ENCODE measurements at regions not wholly inside any gene's neighbourhood (a gene's known extent, or its start where the extent isn't known, plus 50 kb on each side); places are given as distances from the start of the nearest gene placed in this dataset.

DNA sequence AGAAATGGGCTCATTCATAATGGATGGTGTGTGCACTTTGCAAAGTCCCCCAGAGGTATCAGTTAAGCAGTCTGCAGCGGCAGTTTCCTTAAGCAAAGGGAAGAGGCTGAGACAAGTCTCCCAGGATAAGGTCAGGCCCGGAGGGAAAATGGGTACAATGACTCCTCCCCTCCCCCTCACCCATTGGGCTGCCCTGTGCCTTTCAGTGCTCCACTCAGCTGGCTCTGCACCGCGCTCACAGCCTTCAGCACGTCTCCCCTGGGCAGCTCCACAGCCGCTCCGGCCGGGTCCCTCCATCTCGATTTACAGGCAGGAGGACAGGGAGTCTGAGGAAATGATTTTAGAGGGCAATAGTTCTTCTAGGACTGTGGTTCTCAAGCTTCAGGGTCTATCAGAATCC lies 264.8 kb downstream of the LRFN2 start:
- no peak overlapping the region for H2AK9ac ChIP-seq (replicated peaks; ENCODE audit: low read depth, low read length, poor library complexity)
- no peak overlapping the region for H3K9ac ChIP-seq (ENCODE audit: low read depth, low read length)
- H2BK15ac ChIP-seq (ENCODE audit: low read depth, low read length) = no peak overlapping the region
- dilution Hi-C loops (cut with HindIII; ENCODE audit: low sequenced_read_pairs, unreplicated experiment) (no loop called here), in situ Hi-C loops (cut with MboI; ENCODE audit: low sequenced_read_pairs) (no loop called here), intact Hi-C loops (cut with micrococcal nuclease) (no loop called here)
- no TSS peak for BruUV-seq (replicated peaks)
- ChIA-PET CTCF (no interaction called here), POLR2A (ENCODE audit: unreplicated experiment) (no interaction called here)
- 40% methylated on average over 1 of the region's 9 CpGs; no CpG with 5 or more reads in 1 of the 2 experiments for WGBS, 2 experiments (ENCODE audit: extremely low coverage in 2 of 2, insufficient read length in 1 of 2)
- no peaks in the 10 kb centered on the region for H3K9me3 ChIP-seq (ENCODE audit: control insufficient read depth, insufficient read depth, low read length)
- peaks cover 1% of the 10 kb centered on the region; the same call in 1 of the 2 replicates for H3K27me3 ChIP-seq (ENCODE audit: control insufficient read depth, insufficient read depth, low read length)
- H4K8ac ChIP-seq (ENCODE audit: low read depth in 2 of 2, low read length in 2 of 2) = no peak overlapping the region
- H3K27ac ChIP-seq (ENCODE audit: insufficient read depth, low read length) = no peak overlapping the region
- no peaks in the 10 kb centered on the region for H3K9me1 ChIP-seq (ENCODE audit: insufficient read depth, low read length)
- no peak overlapping the region for H3K23ac ChIP-seq (ENCODE audit: low read depth, low read length)
- H2AK5ac ChIP-seq (ENCODE audit: low read depth, low read length) = no peak overlapping the region
- H3K4me2 ChIP-seq (ENCODE audit: low read depth, low read length) = no peak overlapping the region
- no peak overlapping the region for H3K14ac ChIP-seq (replicated peaks; ENCODE audit: low read depth, low read length)
- H3K56ac ChIP-seq (ENCODE audit: extremely low read depth, insufficient read depth, low read length) = no peak overlapping the region
- no peaks in the 10 kb centered on the region for H3K4me1 ChIP-seq (ENCODE audit: control insufficient read depth, insufficient read depth, low read length)
- DNase-seq (no peak), ATAC-seq (ENCODE audit: low read depth) (no peak)
- TF ChIP-seq FOS (IDR thresholded peaks at IDR 0.05; ENCODE audit: low read depth, low read length) (no peak), RAD21 (IDR thresholded peaks at IDR 0.05; ENCODE audit: low read length) (no peak), NFE2L2 (IDR thresholded peaks at IDR 0.05; ENCODE audit: low read depth, low read length) (no peak), CHD1 (IDR thresholded peaks at IDR 0.05; ENCODE audit: low read depth, low read length) (no peak), POLR2A (IDR thresholded peaks at IDR 0.05; ENCODE audit: low read depth, low read length) (no peak), RCOR1 (IDR thresholded peaks at IDR 0.05; ENCODE audit: insufficient replicate concordance, low read length) (no peak), BHLHE40 (IDR thresholded peaks at IDR 0.05; ENCODE audit: low read depth, low read length) (no peak), MAZ (IDR thresholded peaks at IDR 0.05; ENCODE audit: borderline replicate concordance, low read depth, low read length) (no peak), SMC3 (IDR thresholded peaks at IDR 0.05; ENCODE audit: low read depth, low read length) (no peak), CEBPB (IDR thresholded peaks at IDR 0.05; ENCODE audit: low read depth, low read length) (no peak), MAFK (IDR thresholded peaks at IDR 0.05; ENCODE audit: low read depth, low read length) (no peak), MXI1 (IDR thresholded peaks at IDR 0.05; ENCODE audit: borderline replicate concordance, low read depth, low read length) (no peak), RFX5 (IDR thresholded peaks at IDR 0.05; ENCODE audit: low read depth, low read length) (no peak)
- TF ChIP-seq, protein P1, sequence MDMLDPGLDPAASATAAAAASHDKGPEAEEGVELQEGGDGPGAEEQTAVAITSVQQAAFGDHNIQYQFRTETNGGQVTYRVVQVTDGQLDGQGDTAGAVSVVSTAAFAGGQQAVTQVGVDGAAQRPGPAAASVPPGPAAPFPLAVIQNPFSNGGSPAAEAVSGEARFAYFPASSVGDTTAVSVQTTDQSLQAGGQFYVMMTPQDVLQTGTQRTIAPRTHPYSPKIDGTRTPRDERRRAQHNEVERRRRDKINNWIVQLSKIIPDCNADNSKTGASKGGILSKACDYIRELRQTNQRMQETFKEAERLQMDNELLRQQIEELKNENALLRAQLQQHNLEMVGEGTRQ (IDR thresholded peaks at IDR 0.05; ENCODE audit: low read depth, low read length) = no peak
- TF ChIP-seq, protein P2, sequence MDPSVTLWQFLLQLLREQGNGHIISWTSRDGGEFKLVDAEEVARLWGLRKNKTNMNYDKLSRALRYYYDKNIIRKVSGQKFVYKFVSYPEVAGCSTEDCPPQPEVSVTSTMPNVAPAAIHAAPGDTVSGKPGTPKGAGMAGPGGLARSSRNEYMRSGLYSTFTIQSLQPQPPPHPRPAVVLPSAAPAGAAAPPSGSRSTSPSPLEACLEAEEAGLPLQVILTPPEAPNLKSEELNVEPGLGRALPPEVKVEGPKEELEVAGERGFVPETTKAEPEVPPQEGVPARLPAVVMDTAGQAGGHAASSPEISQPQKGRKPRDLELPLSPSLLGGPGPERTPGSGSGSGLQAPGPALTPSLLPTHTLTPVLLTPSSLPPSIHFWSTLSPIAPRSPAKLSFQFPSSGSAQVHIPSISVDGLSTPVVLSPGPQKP (IDR thresholded peaks at IDR 0.05; ENCODE audit: borderline replicate concordance, low read depth, low read length) = no peak
- TF ChIP-seq, protein P3, sequence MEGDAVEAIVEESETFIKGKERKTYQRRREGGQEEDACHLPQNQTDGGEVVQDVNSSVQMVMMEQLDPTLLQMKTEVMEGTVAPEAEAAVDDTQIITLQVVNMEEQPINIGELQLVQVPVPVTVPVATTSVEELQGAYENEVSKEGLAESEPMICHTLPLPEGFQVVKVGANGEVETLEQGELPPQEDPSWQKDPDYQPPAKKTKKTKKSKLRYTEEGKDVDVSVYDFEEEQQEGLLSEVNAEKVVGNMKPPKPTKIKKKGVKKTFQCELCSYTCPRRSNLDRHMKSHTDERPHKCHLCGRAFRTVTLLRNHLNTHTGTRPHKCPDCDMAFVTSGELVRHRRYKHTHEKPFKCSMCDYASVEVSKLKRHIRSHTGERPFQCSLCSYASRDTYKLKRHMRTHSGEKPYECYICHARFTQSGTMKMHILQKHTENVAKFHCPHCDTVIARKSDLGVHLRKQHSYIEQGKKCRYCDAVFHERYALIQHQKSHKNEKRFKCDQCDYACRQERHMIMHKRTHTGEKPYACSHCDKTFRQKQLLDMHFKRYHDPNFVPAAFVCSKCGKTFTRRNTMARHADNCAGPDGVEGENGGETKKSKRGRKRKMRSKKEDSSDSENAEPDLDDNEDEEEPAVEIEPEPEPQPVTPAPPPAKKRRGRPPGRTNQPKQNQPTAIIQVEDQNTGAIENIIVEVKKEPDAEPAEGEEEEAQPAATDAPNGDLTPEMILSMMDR (conservative IDR thresholded peaks at IDR 0.05; ENCODE audit: low read depth, low read length) = no peak
- no peak overlapping the region for H3K18ac ChIP-seq (ENCODE audit: low read depth, low read length)
- H3K79me1 ChIP-seq (ENCODE audit: low read depth in 1 of 2, low read length in 2 of 2) = no peaks in the 10 kb centered on the region
- no peaks in the 10 kb centered on the region for H4K20me1 ChIP-seq (ENCODE audit: insufficient read depth, low read length)
- no peak overlapping the region for H2BK120ac ChIP-seq (ENCODE audit: low read depth, low read length)
- H2AFZ ChIP-seq (replicated peaks; ENCODE audit: low read length, poor library complexity) = no peak overlapping the region
- no peaks in the 10 kb centered on the region for H3K36me3 ChIP-seq (ENCODE audit: control insufficient read depth, insufficient read depth, low read length)
- no peak overlapping the region for H2BK20ac ChIP-seq (ENCODE audit: low read depth, low read length)
- no peak overlapping the region for H2BK5ac ChIP-seq (ENCODE audit: low read depth, low read length, poor library complexity, severe bottlenecking)
- no peak overlapping the region for H4K5ac ChIP-seq (ENCODE audit: low read depth, low read length)
- no peak overlapping the region for H3K4ac ChIP-seq (ENCODE audit: low read depth, low read length)
- H4K91ac ChIP-seq (ENCODE audit: insufficient read depth, low read depth, low read length) = no peak overlapping the region
- no peak overlapping the region for H3K4me3 ChIP-seq (ENCODE audit: insufficient read depth, low read depth, low read length)

Data from IMR-90 (cell line).